GM10248 (cell line): ENCODE measurements at regions not wholly inside any gene's neighbourhood (a gene's known extent, or its start where the extent isn't known, plus 50 kb on each side); places are given as distances from the start of the nearest gene placed in this dataset.

Experiments used
- CTCF ChIA-PET: fragments of 300-600 bp; sonication (Branson Sonifier 250); formaldehyde crosslinking; extraction: SDS; loops from one replicate; lab custom pipeline; 2021; ENCODE audit warnings: antibody characterized with exemption; lab: Yijun Ruan, JAX
- POLR2A ChIA-PET: fragments of 350-650 bp; sonication (Branson Sonifier 250); formaldehyde crosslinking; extraction: SDS; loops from one replicate; lab custom pipeline; 2020; ENCODE audit warnings: antibody characterized with exemption; lab: Yijun Ruan, JAX
- DNase-seq: peaks from one replicate; pipeline ENCODE4 v3.0.0; 2012; ENCODE audit errors: extremely low spot score
- TF ChIP-seq, protein P1 (sequence below): IDR thresholded peaks from 2 replicates; pipeline ENCODE4 v1.5.1; 2012; ENCODE audit warnings: mild to moderate bottlenecking, low read depth; ENCODE audit errors: extremely low read depth, missing control alignments, control extremely low read depth

- POLR2A ChIA-PET: no interaction called here
- TF ChIP-seq, protein P1, sequence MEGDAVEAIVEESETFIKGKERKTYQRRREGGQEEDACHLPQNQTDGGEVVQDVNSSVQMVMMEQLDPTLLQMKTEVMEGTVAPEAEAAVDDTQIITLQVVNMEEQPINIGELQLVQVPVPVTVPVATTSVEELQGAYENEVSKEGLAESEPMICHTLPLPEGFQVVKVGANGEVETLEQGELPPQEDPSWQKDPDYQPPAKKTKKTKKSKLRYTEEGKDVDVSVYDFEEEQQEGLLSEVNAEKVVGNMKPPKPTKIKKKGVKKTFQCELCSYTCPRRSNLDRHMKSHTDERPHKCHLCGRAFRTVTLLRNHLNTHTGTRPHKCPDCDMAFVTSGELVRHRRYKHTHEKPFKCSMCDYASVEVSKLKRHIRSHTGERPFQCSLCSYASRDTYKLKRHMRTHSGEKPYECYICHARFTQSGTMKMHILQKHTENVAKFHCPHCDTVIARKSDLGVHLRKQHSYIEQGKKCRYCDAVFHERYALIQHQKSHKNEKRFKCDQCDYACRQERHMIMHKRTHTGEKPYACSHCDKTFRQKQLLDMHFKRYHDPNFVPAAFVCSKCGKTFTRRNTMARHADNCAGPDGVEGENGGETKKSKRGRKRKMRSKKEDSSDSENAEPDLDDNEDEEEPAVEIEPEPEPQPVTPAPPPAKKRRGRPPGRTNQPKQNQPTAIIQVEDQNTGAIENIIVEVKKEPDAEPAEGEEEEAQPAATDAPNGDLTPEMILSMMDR: no peak
- no peak for DNase-seq
- CTCF ChIA-PET: no interaction called here
These were observed 276.7 kb upstream of the DIAPH2 start for GRCh38 chrX:96407981-96408380.

DNA sequence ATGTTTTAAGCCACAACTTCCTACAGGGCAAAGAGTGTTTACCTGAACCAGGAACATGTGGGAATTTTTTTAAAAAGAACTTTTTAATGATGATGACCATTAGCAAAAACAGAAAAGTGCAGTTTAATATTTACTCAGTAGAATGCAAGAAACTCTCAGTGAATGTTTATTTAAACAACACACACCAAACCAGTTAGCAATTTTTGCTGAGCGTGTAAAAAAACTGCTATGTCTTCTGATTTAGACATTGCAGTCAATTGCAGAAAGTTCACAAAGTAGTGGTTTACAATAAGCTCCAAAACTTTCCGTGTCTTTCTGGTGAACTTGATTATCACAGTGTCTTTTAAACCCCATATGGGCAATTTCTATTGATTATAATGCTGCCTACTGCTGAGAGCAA, 273.7 kb upstream of the DIAPH2 start:
- CTCF ChIA-PET: no interaction called here

GRCh38 chrX:96417695-96418094, 266.9 kb upstream of the DIAPH2 start:
- ChIA-PET POLR2A (no interaction called here), CTCF (no interaction called here)
- no peak for DNase-seq
- TF ChIP-seq, protein P1: no peak

More for the DNA sequence above, 273.7 kb upstream of the DIAPH2 start:
- no peak for DNase-seq
- POLR2A ChIA-PET: no interaction called here
- TF ChIP-seq, protein P1: no peak

DNA sequence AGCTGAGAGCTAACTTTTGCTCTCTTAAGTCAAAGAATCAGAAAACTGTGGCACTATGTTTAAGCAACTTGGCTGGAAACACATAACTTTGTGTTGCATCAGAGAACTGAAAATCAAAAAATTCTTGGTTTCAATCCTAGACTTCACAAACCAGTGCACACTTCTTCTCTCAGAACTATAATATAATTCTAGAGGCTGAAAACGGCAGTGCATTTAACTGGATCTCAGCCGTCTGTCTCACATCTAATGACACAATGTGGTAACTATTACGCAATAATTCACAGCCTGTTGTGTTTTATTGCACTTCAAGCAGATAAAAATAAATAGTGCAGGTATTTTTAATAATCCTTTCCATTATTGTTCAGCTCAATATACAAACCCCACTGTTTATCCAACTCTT, 260.6 kb upstream of the DIAPH2 start:
- TF ChIP-seq, protein P1: no peak
- POLR2A ChIA-PET: no interaction called here
- DNase-seq: no peak
- CTCF ChIA-PET: no interaction called here

DNA sequence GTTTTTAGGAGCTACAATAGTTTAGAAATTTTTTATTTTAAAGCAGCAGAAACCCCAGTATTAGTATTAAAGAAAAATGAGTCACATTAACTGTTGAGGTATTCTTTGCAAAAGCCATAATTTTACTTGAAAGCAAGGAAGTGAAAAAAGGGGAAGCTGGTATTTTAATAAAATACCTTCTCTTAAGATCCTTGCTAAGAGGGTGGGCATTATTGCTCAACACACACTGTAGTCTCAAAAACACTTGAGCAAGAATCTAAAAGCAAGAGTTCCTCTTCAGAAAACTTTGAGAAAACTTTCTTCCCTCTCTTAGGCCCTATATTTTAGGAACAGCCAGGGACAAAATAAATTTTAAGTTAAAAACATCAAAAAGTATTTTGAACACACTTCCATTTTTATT, 259.4 kb upstream of the DIAPH2 start:
- ChIA-PET CTCF (no interaction called here), POLR2A (no interaction called here)
- TF ChIP-seq, protein P1: no peak
- no peak for DNase-seq

DNA sequence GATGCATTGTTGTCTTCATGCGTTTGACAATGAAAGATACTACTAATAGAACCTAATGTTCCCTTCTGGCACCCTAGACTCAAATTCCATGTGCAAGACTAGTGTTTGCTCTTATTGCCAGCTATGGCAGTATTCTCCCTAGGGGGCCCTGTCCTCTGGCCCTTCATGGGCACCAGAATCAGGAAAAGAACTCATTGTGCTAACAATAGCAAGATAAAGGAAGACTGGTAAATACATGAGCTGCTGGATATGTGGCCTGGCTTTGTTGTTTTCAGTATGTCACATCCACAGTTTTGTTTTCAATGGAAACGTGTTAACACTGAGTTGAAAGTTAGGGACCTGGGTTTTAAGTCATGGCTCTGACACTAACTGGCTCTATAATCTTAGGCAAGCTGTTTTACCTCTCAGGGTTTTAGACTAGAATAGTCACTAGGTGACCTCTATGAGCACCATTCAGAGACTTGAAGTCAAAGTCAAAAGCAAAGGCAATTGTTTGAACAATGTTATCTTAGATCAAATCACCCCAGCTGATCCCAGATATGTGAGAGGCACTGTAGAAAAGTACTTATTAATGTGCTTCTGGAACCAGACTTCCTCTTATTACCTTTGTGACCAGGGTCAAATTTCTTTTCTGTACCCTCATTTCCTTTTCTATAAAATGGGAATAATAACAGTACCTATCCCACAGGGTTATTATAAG, 253.7 kb upstream of the DIAPH2 start:
- POLR2A ChIA-PET: no interaction called here
- no peak for DNase-seq
- TF ChIP-seq, protein P1: no peak
- CTCF ChIA-PET: no interaction called here

DNA sequence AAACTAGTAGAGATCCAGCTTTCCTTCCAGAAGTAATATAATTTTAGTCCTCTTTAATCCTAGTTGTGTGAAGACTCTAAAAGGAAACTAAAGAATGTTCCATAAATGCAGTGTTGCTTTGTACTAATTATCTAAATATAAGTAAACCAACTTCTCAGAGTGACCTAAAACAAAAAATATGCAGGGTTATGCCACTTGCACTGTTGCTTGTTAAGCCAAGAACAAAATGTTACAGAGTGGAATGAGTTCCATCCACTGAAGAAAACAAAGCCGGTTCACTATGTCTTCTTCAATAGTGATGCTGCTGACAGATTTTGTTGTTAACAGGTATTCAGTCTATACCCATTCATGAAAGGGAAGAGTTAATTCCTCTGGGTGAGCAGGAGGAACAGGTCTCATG, 252.0 kb upstream of the DIAPH2 start:
- DNase-seq: no peak
- POLR2A ChIA-PET: no interaction called here
- CTCF ChIA-PET: interaction anchor here (1.0 kb wide), 1 partner anchor 17 kb away, joined by 3 read pairs; no protein-coding TSS in a partner anchor
- TF ChIP-seq, protein P1: no peak
